ENCODE measurements at regions not wholly inside any gene's neighbourhood (a gene's known extent, or its start where the extent isn't known, plus 50 kb on each side); places are given as distances from the start of the nearest gene placed in this dataset.

GRCh38 chr1:115173151-115173550 lies 83.8 kb upstream of the TSPAN2 start:
- TF ChIP-seq CTCF (conservative IDR thresholded peaks at IDR 0.05; ENCODE audit: low read depth, low read length) (no peak), EZH2 (IDR thresholded peaks at IDR 0.05; ENCODE audit: borderline replicate concordance, low read depth, low read length, poor library complexity, severe bottlenecking) (no peak)
